GM21717 (cell line): ENCODE measurements at regions not wholly inside any gene's neighbourhood (a gene's known extent, or its start where the extent isn't known, plus 50 kb on each side); places are given as distances from the start of the nearest gene placed in this dataset.

ENCODE experiments used
- ATAC-seq: cut with Tn5 transposase; IDR thresholded peaks from one replicate; pipeline ENCODE4 v1.9.1; 2021; ENCODE audit warnings: mild to moderate bottlenecking, moderate library complexity; ENCODE audit not compliant: unreplicated experiment

GRCh38 chr13:87868731-87869130, 197.6 kb downstream of the SLITRK5 start:
- ATAC-seq, result no peak

- ATAC-seq, result no peak
Observed at GRCh38 chr13:87872813-87873212, 201.6 kb downstream of the SLITRK5 start.

- no peak for ATAC-seq
Observed at GRCh38 chr13:87877477-87877876, 206.3 kb downstream of the SLITRK5 start.

GRCh38 chr13:87878706-87879105, 207.5 kb downstream of the SLITRK5 start:
- no peak for ATAC-seq

- no peak for ATAC-seq
Observed at GRCh38 chr13:87884884-87885283, 213.7 kb downstream of the SLITRK5 start.

GRCh38 chr13:87887459-87888123, 216.4 kb downstream of the SLITRK5 start:
- no peak for ATAC-seq

- ATAC-seq, result no peak
Observed at GRCh38 chr13:87889254-87889653, 218.1 kb downstream of the SLITRK5 start.

GRCh38 chr13:87893186-87893585, 222.0 kb downstream of the SLITRK5 start:
- ATAC-seq, result no peak

- ATAC-seq, result no peak
Observed at GRCh38 chr13:87894059-87894458, 222.9 kb downstream of the SLITRK5 start.

GRCh38 chr13:87903553-87903952, 232.4 kb downstream of the SLITRK5 start:
- ATAC-seq, result no peak

- no peak for ATAC-seq
Observed at GRCh38 chr13:87906411-87906810, 235.2 kb downstream of the SLITRK5 start.

- no peak for ATAC-seq
Observed at GRCh38 chr13:87907202-87907601, 236.0 kb downstream of the SLITRK5 start.

- ATAC-seq, result no peak
Observed at GRCh38 chr13:87919956-87920355, 248.8 kb downstream of the SLITRK5 start.

- no peak for ATAC-seq
Observed at GRCh38 chr13:87923753-87924152, 252.6 kb downstream of the SLITRK5 start.

GRCh38 chr13:87925006-87925405, 253.8 kb downstream of the SLITRK5 start:
- no peak for ATAC-seq

GRCh38 chr13:87940776-87941175, 269.6 kb downstream of the SLITRK5 start:
- ATAC-seq, result no peak

- ATAC-seq, result no peak
Observed at GRCh38 chr13:87941226-87941625, 270.1 kb downstream of the SLITRK5 start.

- no peak for ATAC-seq
Observed at GRCh38 chr13:87942205-87942604, 271.0 kb downstream of the SLITRK5 start.

GRCh38 chr13:87944038-87944437, 272.9 kb downstream of the SLITRK5 start:
- no peak for ATAC-seq

- ATAC-seq, result no peak
Observed at GRCh38 chr13:87952377-87952776, 281.2 kb downstream of the SLITRK5 start.

GRCh38 chr13:87953381-87953780, 282.2 kb downstream of the SLITRK5 start:
- ATAC-seq, result no peak

- no peak for ATAC-seq
Observed at GRCh38 chr13:87954091-87954490, 282.9 kb downstream of the SLITRK5 start.

GRCh38 chr13:87961546-87961945, 290.4 kb downstream of the SLITRK5 start:
- no peak for ATAC-seq
